GM12891 (cell line): ENCODE measurements at regions not wholly inside any gene's neighbourhood (a gene's known extent, or its start where the extent isn't known, plus 50 kb on each side); places are given as distances from the start of the nearest gene placed in this dataset.

Experiments
- POLR2A ChIP-seq: IDR thresholded peaks from 2 replicates; pipeline ENCODE4 v1.6.1; 2011; ENCODE audit warnings: low read depth, low read length, control low read depth
- POLR2AphosphoS5 ChIP-seq: IDR thresholded peaks from 2 replicates; pipeline ENCODE4 v1.6.1; 2011; ENCODE audit warnings: low read depth, low read length, control low read depth
- POU2F2 ChIP-seq: IDR thresholded peaks from 2 replicates; pipeline ENCODE4 v1.6.1; 2011; ENCODE audit warnings: low read depth, mild to moderate bottlenecking, control low read depth, low read length, moderate library complexity

- TF ChIP-seq POLR2A (no peak), POLR2AphosphoS5 (no peak), POU2F2 (no peak)
Measured at GRCh38 chr2:2889646-2890045, 488.0 kb downstream of the EIPR1 start.
